Gastroesophageal sphincter (tissue), 4 donors: ENCODE measurements at regions not wholly inside any gene's neighbourhood (a gene's known extent, or its start where the extent isn't known, plus 50 kb on each side); places are given as distances from the start of the nearest gene placed in this dataset.

Source experiments
- ATAC-seq: fragments of 150-250 bp; one replicate; pipeline ENCODE4 v1.9.1; 2016; ENCODE audit warnings: mild to moderate bottlenecking, moderate library complexity
- H3K27ac ChIP-seq, 4 donors: fragments of 200-600 bp; sonication (generic) in 3 of 4; 1 replicate in 3 of 4; 2 replicates in 1 of 4; pipeline ENCODE4 v1.5.1; 2016 to 2019
- H3K27me3 ChIP-seq: fragments of 200-600 bp; sonication (generic); one replicate; pipeline ENCODE4 v1.5.1; 2019
- H3K36me3 ChIP-seq, 2 donors: fragments of 200-600 bp; sonication (generic); one replicate each; pipeline ENCODE4 v1.5.1; 2019; ENCODE audit warnings: control low read depth in 1 of 2
- H3K4me1 ChIP-seq, 3 donors: fragments of 200-600 bp; sonication (generic); 1 replicate in 2 of 3; 2 replicates in 1 of 3; pipeline ENCODE4 v1.5.1; 2016 to 2019; ENCODE audit warnings: control low read depth in 2 of 3
- H3K4me3 ChIP-seq, 2 donors: fragments of 200-600 bp; sonication (generic); one replicate each; pipeline ENCODE4 v1.5.1; 2019; ENCODE audit warnings: mild to moderate bottlenecking in 1 of 2, moderate library complexity in 1 of 2
- H3K9me3 ChIP-seq, 3 donors: fragments of 200-600 bp; sonication (generic); one replicate each; pipeline ENCODE4 v1.5.1; 2017 to 2019; ENCODE audit warnings: control low read depth in 2 of 3
- CTCF ChIP-seq, 4 experiments: fragments of 200-600 bp in 2 of 4; fragments of 450-650 bp in 2 of 4; sonication (generic) in 1 of 4; IDR thresholded peaks; one replicate each; pipeline ENCODE4 v1.5.1; 2017 to 2019; ENCODE audit warnings: antibody characterized with exemption in 4 of 4, mild to moderate bottlenecking in 2 of 4, moderate library complexity in 2 of 4
- EP300 ChIP-seq: sonication (generic); formaldehyde crosslinking; IDR thresholded peaks from one replicate; pipeline ENCODE4 v1.6.1; 2017; ENCODE audit warnings: antibody characterized with exemption, mild to moderate bottlenecking
- POLR2A ChIP-seq, 2 donors: fragments of 450-650 bp; IDR thresholded peaks; one replicate each; pipeline ENCODE4 v1.6.1; 2017; ENCODE audit warnings: antibody characterized with exemption in 2 of 2, mild to moderate bottlenecking in 2 of 2, moderate library complexity in 1 of 2
- POLR2AphosphoS5 ChIP-seq: sonication (generic); formaldehyde crosslinking; IDR thresholded peaks from one replicate; pipeline ENCODE4 v1.6.1; 2017; ENCODE audit warnings: antibody characterized with exemption
- WGBS, 2 donors: methylation state at CpG; one replicate each; pipeline ENCODE4 v1.1.5; 2018; ENCODE audit warnings: low coverage in 1 of 2; 5-methylcytosine and 5-hydroxymethylcytosine counted together

GRCh38 chr5:63843190-63843589 is 119.1 kb downstream of the HTR1A start:
- Histone ChIP-seq H3K9me3 (no peaks in the 10 kb centered on the region), H3K27me3 (no peaks in the 10 kb centered on the region), H3K4me3 (no peak overlapping the region), H3K36me3 (no peaks in the 10 kb centered on the region), H3K4me1 (no peaks in the 10 kb centered on the region), H3K27ac (no peak overlapping the region)
- 83 to 89% methylated on average over 4 of the region's 4 CpGs for WGBS, 2 donors
- no peak for ATAC-seq
- TF ChIP-seq POLR2AphosphoS5 (no peak), EP300 (no peak), CTCF (IDR thresholded peaks at IDR 0.05) (no peak), POLR2A (IDR thresholded peaks at IDR 0.05) (no peak)

GRCh38 chr5:63837437-63837836 is 124.8 kb downstream of the HTR1A start:
- no peaks in the 10 kb centered on the region for H3K36me3 ChIP-seq
- no peak overlapping the region for H3K4me3 ChIP-seq
- no peaks in the 10 kb centered on the region for H3K4me1 ChIP-seq
- 17 to 53% methylated on average over 3 of the region's 3 CpGs for WGBS, 2 donors
- TF ChIP-seq POLR2A (IDR thresholded peaks at IDR 0.05) (no peak), CTCF (IDR thresholded peaks at IDR 0.05) (no peak), EP300 (no peak), POLR2AphosphoS5 (no peak)
- H3K27me3 ChIP-seq, result no peaks in the 10 kb centered on the region
- H3K9me3 ChIP-seq, result no peaks in the 10 kb centered on the region
- no peak overlapping the region for H3K27ac ChIP-seq
- no peak for ATAC-seq

GRCh38 chr5:63831381-63831780 is 130.9 kb downstream of the HTR1A start:
- ATAC-seq, result no peak
- H3K27me3 ChIP-seq, result no peaks in the 10 kb centered on the region
- H3K4me1 ChIP-seq, result no peaks in the 10 kb centered on the region
- H3K27ac ChIP-seq, result no peak overlapping the region
- no peaks in the 10 kb centered on the region for H3K36me3 ChIP-seq
- TF ChIP-seq CTCF (IDR thresholded peaks at IDR 0.05), result no peak
- no peak for TF ChIP-seq POLR2AphosphoS5
- TF ChIP-seq POLR2A (IDR thresholded peaks at IDR 0.05), result no peak
- no peak for TF ChIP-seq EP300
- no peaks in the 10 kb centered on the region for H3K9me3 ChIP-seq
- no peak overlapping the region for H3K4me3 ChIP-seq

GRCh38 chr5:63825984-63826383 is 136.3 kb downstream of the HTR1A start:
- 78 to 88% methylated on average over 1 of the region's 1 CpG for WGBS, 2 donors
- no peak for TF ChIP-seq POLR2AphosphoS5
- TF ChIP-seq CTCF (IDR thresholded peaks at IDR 0.05), result no peak
- no peak for TF ChIP-seq POLR2A (IDR thresholded peaks at IDR 0.05)
- TF ChIP-seq EP300, result no peak
- ATAC-seq, result no peak
- no peaks in the 10 kb centered on the region for H3K4me1 ChIP-seq
- no peaks in the 10 kb centered on the region for H3K9me3 ChIP-seq
- no peak overlapping the region for H3K4me3 ChIP-seq
- H3K27ac ChIP-seq, result no peak overlapping the region
- H3K36me3 ChIP-seq, result no peaks in the 10 kb centered on the region
- H3K27me3 ChIP-seq, result no peaks in the 10 kb centered on the region

- no peaks in the 10 kb centered on the region for H3K36me3 ChIP-seq
- H3K27me3 ChIP-seq, result no peaks in the 10 kb centered on the region
- no peaks in the 10 kb centered on the region for H3K9me3 ChIP-seq
- TF ChIP-seq POLR2AphosphoS5 (no peak), EP300 (no peak), CTCF (IDR thresholded peaks at IDR 0.05) (no peak), POLR2A (IDR thresholded peaks at IDR 0.05) (no peak)
- H3K4me3 ChIP-seq, result no peak overlapping the region
- no peak overlapping the region for H3K27ac ChIP-seq
- WGBS, 2 donors, result 58 to 81% methylated on average over 2 of the region's 2 CpGs
- no peak for ATAC-seq
- H3K4me1 ChIP-seq, result no peaks in the 10 kb centered on the region
These were observed 138.7 kb downstream of the HTR1A start for GRCh38 chr5:63823583-63823982.
